HG03521 (cell line): ENCODE measurements at regions not wholly inside any gene's neighbourhood (a gene's known extent, or its start where the extent isn't known, plus 50 kb on each side); places are given as distances from the start of the nearest gene placed in this dataset.
"Not testable (repeated sequence)": the region's sequence is repeated elsewhere in the genome, so short reads cannot be mapped to it uniquely, and the experiment has no call there.

Experiments used
- ATAC-seq: cut with Tn5 transposase; IDR thresholded peaks from one replicate; pipeline ENCODE4 v1.9.1; 2021; ENCODE audit warnings: mild to moderate bottlenecking, moderate library complexity; ENCODE audit not compliant: unreplicated experiment

DNA sequence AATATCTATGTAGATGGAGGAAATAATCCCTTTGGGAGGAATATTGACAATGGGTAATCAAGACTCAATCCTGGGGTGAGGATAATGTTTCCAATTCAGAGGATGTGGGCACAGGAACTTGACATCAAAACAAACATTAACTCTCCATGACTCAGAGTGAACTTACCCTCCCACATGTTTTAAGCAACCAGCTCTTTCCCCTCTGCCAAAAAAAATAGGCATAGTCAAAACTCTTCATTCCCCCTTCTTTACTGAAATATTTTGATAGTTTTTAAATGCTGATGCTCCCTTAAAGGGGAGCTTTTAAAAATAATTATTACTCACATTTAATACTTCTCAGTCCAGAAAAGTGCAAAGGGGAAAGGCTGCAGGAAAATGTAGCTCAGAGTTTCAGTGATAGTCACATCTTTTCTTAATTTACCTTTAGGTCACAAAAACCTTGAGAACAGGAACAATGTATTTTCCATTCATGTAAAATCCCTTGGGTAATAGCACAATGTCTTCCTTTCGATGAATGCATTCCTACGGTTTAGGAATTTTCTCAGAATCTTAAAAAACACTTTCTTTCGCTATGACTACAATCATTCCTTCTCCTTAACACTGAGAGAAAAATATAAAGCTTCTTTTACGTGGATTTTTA is 298.4 kb upstream of the GRAMD2B start:
- no peak for ATAC-seq

DNA sequence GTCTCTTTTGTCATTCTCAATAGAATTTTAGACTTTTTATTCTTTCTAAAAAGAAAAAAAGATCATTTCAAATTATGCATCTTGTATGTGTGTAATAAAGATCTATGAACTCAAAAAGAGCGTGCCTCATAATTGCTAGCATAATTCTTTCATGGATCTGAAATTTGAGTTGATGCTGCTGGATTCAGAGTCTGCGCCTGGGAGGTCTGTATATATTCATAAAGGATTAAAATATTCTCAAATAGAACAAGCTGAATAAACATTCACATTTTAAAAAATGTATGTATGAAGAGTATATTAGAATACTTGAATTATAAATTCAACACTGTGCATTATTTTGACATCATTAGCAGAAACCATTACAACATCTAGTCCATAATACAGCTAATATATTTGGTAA is 297.8 kb upstream of the GRAMD2B start:
- no peak for ATAC-seq

DNA sequence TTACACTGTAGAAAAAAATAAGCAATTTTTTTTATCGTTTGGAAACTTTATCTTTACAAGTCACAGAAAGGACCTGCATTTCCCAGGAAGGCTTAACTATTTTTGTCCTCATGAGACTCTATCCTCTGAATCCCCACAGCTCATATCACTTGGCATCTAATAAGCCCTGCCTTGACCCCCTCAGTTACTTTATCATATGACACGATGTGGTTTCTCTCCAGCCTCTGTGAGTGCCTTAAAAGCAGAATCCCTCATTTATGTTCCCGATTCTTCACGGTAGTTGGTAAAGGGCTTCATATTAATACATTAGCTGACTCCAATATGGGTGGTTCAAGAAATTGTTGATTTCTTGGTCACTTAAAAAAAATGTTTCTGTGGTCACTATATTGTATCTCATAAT is 296.6 kb upstream of the GRAMD2B start:
- no peak for ATAC-seq

DNA sequence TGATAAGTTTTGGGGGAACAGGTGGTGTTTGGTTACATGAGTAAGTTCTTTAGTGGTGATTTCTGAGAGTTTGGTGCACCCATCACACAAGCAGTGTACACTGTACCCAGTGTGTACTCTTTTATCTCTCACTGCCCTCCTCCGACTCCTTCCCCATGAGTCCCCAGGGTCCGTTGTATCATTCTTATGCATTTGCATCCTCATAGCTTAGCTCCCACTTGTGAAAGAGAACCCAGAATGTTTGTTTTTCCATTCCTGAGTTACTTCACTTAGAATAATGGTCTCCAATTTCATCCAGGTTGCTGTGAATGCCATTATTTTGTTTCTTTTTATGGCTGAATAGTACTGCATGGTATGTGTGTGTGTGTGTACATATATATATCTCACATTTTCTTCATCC is 295.8 kb upstream of the GRAMD2B start:
- ATAC-seq = not testable (repeated sequence)

DNA sequence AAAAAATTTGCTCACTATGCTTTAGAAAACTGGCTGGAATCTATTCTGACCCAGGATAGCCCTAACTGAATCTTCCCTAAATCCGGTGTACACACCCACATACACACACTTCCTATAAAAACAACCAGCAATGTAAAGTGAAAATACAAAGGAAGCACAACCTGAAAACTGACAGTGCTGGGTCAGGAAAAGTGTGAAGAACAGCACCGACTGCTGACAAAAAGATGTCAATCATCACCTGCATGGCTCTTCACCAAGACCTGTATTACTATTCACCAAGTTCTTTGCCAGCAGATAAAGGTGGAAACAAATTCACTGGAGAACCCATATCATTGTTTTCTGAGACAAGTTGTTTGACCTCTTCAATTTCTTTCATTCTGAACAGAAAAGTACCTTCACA is 293.8 kb upstream of the GRAMD2B start:
- no peak for ATAC-seq

DNA sequence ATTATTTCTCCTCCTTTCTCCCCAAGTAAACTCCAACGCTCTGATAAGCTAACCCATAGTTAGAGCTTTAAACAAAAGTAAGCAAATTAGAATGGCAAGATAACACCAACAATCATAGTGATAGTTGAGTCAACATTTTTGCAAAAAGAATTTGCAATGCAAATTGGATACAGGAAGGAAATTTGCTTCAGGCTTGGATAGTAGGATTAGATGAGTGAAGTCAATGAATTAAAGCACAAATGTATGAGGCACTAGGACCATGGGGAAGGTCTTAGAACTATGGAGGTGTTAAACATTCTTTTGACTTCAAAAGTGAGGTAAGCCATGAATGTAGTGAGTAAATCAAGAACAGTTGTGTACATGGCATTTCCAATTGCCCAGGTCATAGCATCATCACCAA is 289.8 kb upstream of the GRAMD2B start:
- no peak for ATAC-seq

DNA sequence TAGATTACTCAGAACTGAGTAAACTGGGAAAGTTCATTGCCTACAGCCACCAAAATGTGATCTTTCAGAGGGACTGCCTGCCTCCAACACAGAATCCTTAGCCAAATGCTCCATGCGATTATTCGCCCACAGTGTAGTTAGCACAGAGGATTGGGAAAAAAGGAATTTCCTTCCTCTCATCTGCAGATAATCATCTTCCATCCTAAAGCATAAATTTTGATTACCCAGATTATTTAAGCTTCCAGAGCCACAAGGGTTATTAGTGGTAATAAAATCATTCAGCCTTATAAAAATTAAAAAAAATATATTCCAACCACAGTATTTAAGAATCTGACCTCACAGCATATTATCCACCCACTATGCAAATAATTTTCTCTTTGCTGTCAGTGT is 285.3 kb upstream of the GRAMD2B start:
- ATAC-seq = no peak

DNA sequence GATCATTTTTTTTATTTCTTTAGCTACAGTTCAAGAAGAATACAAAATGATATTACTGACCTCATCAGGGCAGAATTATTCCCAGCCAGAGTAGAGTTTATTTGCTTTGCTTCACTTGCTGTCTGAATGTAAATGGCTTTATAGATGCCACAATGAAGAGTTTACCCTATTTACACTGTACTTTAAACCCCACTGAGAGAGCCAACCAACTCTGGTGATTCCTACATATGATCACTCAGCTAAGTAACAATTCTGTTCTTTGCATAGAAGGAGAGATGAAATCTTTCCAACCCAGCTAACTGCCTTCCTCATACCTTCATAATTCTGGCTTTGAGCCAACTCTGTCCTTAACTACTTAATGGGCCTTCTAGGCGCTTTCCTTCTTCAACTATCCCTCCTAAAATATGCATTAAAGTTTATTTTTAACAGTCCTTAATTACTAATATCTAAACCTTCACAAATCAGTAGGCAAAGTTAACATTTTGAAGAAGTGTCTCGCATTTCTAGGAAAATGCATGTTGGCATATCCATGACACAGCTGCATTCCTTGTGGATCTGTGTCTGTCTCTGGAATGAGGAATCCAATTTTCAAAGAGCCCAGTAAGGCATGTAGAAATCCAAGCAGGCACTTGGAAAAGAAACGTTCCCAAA is 284.8 kb upstream of the GRAMD2B start:
- ATAC-seq = no peak

DNA sequence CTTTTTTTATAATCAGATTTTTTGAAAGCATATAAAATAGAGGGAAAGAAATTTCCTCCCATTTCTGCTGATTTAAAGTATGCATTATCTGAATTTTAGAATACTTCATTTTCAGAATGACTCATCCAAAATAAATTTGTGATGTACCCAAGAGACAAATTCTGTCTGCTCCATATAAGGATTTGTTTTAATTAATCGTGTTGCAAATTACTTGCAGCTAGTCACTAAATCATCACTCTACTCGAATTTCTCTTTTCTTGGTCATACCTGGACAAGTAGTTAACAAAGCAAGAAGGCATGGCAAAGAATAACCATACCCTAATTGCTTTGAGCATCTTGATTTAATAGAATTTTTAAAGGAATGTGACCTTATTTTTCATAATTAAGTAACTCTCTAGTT is 284.1 kb upstream of the GRAMD2B start:
- ATAC-seq = no peak

DNA sequence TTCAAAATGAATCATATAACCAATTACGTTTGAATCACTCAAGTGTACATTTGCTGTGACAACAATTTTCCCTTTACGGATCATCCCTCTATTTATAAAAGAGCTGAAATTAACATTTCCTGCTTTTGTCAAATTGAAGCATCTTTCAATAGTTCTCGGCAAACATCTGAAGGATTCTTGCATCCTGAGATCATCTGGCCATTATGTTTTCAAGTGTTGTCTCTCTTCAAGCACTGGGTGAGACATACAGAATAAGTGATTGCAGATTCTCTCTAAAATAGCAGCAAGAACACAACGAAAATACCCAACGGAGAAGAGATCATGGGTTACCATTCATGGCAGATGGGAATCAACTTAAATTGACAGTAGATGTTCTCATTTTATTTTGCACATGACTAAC is 283.4 kb upstream of the GRAMD2B start:
- no peak for ATAC-seq

DNA sequence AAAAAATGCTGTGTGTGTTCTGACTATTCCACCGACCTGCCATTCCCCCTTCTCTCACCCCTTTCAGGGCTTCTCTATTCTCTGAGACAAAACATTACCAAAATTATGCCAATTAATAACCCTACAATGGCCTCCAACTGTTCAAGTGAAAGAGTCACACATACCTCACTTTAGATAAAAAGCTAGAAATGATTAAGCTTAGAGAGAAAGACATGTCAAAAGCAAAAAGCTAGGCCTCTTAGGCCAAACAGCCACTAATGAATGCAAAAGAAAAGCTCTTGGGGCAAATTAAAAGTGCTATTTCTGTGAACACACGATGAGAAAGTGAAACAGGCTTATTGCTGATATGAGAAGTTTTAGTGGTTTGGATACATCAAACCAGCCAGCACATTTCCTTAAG is 279.6 kb upstream of the GRAMD2B start:
- ATAC-seq = no peak

DNA sequence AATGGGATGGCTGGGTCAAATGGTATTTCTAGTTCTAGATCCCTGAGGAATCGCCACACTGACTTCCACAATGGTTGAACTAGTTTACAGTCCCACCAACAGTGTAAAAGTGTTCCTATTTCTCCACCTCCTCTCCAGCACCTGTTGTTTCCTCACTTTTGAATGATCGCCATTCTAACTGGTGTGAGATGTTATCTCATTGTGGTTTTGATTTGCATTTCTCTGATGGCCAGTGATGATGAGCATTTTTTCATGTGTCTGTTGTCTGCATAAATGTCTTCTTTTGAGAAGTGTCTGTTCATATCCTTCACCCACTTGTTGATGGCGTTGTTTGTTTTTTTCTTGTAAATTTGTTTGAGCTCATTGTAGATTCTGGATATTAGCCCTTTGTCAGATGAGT is 272.9 kb upstream of the GRAMD2B start:
- not testable (repeated sequence) for ATAC-seq

DNA sequence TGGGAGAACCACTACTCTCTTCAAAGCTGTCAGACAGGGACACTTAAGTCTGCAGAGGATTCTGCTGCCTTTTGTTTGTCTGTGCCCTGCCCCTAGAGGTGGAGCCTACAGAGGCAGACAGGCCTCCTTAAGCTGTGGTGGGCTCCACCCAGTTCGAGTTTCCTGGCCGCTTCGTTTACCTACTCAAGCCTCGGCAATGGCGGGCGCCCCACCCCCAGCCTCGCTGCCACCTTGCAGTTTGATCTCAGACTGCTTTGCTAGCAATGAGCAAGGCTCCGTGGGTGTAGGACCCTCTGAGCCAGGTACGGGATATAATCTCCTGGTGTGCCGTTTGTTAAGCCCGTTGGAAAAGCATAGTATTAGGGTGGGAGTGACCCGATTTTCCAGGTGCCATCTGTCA is 267.9 kb upstream of the GRAMD2B start:
- ATAC-seq = not testable (repeated sequence)

DNA sequence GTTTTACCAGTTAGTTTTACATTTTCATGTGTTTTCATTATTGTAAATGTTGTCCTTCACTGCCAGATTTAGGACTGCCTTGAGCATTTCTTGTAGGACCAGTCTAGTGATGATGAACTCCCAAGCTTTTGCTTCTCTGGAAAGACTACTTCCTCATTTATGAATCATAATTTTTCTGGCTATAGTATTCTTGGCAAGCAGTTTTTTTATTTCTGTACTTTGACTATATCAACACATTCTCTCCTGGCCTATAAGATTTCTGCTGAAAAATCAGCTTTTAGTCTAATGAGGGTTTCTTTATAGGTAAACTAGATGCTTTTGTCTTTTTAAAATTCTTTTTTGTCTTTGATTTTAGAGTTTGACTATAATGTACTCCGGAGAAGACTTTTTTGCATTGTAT is 256.8 kb upstream of the GRAMD2B start:
- ATAC-seq = no peak

DNA sequence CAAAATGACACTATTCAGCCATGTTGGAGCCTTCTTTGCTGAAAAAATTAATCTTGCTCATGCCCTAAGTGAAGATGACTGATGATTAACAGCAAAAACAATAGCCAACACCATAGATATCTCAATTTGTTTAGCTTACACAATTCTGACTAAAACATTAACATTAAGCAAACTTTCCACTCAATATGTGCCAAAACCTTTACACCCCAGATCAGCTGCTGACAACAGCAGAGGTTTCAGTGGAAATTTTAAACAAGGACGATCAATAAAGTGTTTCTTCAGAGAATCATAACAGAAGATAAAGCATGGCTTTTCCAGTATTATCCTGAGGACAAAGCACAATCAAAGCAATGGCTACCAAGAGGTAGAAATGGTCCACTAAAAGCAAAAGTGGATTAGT is 254.4 kb upstream of the GRAMD2B start:
- no peak for ATAC-seq

DNA sequence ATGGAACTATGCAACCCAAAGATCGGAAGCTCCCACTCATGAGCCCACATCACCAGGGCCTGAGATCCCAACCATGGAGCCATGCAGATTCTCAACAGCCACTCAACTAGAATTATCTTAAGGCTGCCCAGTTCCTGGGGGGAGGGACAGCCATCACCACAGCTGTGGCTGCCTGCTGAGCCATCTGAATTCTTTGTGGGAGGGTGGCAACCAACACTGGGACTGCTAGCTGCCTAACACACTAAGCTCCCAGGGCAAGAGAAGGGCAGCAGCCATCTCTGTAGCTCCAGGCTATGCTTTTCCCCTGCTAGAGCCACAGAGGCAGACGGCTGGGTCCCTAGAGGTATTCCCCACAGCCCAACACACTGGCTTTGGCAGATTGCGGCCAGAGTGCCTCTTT is 251.3 kb upstream of the GRAMD2B start:
- no peak for ATAC-seq

DNA sequence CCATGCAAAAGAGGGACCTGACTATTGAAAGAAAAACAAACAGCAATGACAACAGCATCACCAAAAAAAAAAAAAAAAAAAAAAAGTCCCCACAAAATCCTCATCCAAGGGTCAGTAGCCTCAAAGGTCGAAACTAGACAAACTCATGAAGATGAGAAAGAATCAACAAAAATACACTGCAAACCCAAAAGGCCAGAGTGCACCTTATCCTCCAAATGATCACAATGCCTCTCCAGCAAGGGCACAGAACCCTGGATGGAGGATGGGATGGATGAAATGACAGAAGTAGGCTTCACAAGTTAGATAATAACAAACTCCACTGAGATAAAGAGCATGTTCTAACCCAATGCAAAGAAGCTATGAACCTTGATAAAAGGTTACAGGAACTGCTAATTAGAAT is 250.4 kb upstream of the GRAMD2B start:
- no peak for ATAC-seq

DNA sequence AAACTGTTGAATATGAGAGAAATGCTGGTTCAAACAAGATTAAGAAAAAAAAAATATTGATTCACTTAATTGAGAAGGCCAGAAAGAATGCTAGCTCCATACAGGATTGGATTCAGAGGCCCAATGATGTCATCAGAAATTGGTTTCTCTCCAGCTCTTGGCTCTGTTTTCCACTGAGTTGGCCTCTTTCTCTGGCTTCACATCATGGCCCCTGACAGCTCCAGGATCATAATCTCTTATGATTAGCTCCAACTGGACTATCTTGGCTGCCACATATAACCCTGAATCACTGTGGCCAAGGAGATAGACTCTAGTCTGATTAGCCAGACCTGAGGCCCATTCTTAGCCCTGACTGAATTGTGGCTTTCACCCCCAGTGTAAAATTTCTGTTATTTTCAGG is 244.7 kb upstream of the GRAMD2B start:
- no peak for ATAC-seq

DNA sequence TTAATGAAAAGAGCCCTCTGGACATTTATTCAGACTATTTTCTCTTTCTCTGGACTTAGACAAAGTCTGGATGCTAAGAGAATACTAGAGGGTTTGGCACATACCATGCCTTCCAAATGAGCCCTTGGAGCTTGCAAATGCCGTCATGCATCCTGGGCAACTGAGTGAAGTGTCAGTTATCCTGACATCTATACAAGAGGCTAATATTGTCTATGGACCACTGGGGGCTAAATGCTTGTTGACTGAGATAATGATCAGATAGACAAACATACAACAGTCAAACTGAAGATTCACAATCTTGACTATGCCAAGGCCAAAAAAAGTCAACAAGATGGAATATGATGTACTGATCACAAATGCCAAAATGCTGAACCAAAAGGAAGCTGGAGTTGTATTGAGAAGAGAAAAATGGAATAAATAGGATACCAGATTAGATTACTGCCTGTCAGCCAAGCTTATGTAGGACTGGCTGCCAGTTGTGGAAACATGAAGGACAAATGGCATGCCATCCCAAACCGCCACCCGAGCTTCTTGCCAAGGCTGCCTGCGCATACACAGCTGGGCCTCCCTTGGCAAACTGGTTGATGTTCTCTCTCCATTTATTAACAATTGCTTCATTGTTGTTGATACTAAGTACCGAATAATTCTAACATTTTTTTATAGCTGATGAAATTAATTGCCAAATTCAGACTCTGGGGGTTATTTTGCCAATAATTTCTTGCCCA is 240.1 kb upstream of the GRAMD2B start:
- ATAC-seq = no peak

DNA sequence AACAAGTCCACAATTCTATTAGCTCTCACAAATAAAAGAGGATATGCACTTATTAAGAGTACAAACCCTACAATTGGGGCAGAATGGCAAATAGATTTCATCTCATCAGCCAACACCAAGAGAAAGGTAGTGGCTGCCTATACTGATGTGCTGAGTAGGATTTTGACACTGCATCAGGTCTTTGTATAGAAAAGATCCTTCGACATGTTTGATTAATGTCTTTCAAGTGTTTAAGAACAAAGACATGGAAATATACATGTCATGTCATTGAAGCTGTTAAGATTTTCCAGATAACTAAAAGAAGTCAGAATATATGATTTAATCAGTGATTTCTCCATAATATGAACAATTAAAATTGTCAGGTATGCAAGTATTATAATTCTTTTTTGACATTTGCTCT is 238.7 kb upstream of the GRAMD2B start:
- ATAC-seq = no peak

DNA sequence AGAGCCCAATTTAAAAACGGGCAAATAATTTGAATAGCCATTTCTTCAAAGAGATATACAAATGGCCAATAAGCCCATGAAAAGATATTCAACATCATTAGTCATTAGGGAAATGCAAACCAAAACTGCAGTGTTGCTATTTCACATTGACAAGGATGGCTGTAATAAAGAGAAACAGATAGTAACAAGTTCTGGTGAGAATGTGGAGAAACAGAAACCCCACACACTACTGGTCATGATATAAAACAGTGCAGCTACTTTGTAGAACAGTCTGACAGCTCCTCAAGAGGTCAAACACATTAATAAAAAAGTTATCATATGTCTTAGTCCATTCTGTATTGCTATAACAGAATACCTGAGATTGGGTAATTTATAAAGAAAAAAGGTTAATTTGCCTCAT is 237.0 kb upstream of the GRAMD2B start:
- no peak for ATAC-seq

DNA sequence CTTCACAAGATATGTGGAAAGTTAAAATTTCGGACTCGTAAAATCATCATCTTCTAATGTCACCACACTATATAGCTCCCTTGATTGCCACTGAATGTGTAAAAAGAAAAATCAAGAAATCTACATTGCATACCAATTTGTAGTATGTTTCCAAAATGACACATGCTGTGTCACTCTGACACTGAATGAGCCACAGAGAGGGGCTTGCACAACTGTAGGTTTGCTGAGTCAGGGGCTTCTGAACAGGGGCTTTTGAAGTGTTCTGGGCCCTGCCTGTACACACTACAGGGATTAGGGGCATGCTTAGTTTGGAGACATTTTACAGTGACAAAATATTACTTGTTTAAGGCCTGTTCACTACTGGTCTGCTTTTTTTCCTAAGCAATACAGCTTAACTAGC is 234.4 kb upstream of the GRAMD2B start:
- no peak for ATAC-seq
